Epithelial cell of proximal tubule (primary cell): ENCODE measurements at regions not wholly inside any gene's neighbourhood (a gene's known extent, or its start where the extent isn't known, plus 50 kb on each side); places are given as distances from the start of the nearest gene placed in this dataset.

Source experiments
- DNase-seq: peaks from one replicate; pipeline ENCODE4 v3.0.0-alpha.2; 2011; ENCODE audit warnings: low read depth
- H3K4me3 ChIP-seq: 2 replicates; pipeline ENCODE4 v1.5.1; 2011; ENCODE audit warnings: low read depth, mild to moderate bottlenecking, low read length
- TF ChIP-seq, protein P1 (sequence below): conservative IDR thresholded peaks from 2 replicates; pipeline ENCODE4 v1.5.1; 2012; ENCODE audit warnings: low read depth, mild to moderate bottlenecking, low read length

- no peak for DNase-seq
- TF ChIP-seq, protein P1, sequence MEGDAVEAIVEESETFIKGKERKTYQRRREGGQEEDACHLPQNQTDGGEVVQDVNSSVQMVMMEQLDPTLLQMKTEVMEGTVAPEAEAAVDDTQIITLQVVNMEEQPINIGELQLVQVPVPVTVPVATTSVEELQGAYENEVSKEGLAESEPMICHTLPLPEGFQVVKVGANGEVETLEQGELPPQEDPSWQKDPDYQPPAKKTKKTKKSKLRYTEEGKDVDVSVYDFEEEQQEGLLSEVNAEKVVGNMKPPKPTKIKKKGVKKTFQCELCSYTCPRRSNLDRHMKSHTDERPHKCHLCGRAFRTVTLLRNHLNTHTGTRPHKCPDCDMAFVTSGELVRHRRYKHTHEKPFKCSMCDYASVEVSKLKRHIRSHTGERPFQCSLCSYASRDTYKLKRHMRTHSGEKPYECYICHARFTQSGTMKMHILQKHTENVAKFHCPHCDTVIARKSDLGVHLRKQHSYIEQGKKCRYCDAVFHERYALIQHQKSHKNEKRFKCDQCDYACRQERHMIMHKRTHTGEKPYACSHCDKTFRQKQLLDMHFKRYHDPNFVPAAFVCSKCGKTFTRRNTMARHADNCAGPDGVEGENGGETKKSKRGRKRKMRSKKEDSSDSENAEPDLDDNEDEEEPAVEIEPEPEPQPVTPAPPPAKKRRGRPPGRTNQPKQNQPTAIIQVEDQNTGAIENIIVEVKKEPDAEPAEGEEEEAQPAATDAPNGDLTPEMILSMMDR: no peak
- no peak overlapping the region for H3K4me3 ChIP-seq
These were observed 74.9 kb upstream of the DOCK10 start for GRCh38 chr2:225117051-225117716.

GRCh38 chr2:225114786-225115323 lies 72.6 kb upstream of the DOCK10 start:
- DNase-seq: no peak
- TF ChIP-seq, protein P1: no peak
- H3K4me3 ChIP-seq: no peak overlapping the region

GRCh38 chr2:225113371-225114015 lies 71.2 kb upstream of the DOCK10 start:
- H3K4me3 ChIP-seq: no peak overlapping the region
- TF ChIP-seq, protein P1: no peak
- no peak for DNase-seq

DNA sequence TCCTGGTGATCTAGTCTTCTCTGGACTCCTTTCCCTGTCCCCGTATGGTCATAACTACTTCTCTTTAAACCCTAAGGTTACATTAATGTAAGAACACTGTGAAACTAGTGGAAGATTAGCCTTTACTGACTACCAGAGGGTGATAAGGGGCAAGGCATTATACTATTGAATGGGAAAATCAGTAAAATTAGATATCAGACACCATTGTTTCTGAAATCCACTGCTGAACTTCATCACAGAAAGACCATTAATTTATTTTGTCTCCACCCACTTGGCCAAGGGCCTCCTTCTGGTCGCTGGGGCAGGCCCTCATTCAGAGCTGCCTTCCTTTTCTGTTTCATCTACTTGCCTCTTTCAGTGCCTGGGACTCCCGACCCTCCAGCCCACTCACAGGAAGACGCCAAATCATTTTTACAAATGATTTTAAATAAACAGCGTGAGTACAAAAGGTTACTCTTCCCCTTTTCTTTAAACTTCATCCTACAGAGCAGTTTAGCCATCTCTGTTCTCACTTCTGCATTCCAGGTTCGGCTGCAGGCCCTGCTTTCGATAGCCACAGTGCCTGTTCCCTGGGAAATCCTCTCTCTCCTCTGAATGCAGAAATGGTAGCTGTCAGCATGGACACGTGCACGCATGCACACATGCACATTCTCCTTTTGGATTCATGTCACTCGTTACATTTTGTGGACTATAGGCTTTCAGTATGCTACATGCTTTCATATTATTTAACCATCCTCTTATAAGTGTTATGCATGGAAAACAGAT lies 70.3 kb upstream of the DOCK10 start:
- TF ChIP-seq, protein P1: no peak
- DNase-seq: no peak
- H3K4me3 ChIP-seq: no peak overlapping the region

DNA sequence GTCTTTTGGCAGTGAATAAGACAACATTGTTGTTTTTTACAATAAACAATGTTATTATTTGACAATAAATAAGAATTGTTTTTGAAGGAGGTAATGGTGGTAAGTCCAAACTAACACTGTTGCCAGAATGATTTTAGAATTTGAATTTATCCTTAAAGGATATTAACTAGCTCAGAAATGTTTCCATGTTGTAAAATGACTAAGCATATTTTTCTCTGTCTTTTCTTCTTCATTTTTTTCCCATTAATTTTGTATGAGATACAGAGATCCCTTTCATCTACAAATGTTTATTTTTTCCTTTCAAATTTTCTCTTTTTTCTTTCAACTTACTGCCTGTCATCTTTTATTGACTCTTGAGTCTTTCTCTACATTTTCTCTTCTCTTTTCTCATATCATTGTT lies 66.5 kb upstream of the DOCK10 start:
- TF ChIP-seq, protein P1: no peak
- DNase-seq: no peak

DNA sequence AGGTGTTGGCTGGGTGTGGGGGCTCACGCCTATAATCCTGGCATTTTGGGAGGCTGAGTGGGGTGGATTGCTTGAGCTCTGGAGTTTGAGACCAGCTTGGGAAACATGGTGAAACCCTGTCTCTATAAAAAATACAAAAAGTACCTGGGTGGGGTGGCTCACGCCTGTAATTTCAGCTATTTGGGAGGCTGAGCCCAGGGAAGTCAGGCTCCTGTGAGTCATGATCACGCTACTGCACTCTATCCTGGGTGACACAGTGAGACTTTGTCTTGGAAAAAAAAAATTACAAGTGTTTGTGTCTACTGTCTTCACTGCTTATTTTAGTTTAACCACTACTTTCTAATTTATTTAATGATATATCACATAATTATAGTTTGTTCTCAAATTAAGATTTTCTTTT lies 62.7 kb upstream of the DOCK10 start:
- TF ChIP-seq, protein P1: no peak
- no peak overlapping the region for H3K4me3 ChIP-seq
- DNase-seq: no peak

More for the DNA sequence above, 66.5 kb upstream of the DOCK10 start:
- H3K4me3 ChIP-seq: no peak overlapping the region
